HFF-Myc (cell line): ENCODE measurements at regions not wholly inside any gene's neighbourhood (a gene's known extent, or its start where the extent isn't known, plus 50 kb on each side); places are given as distances from the start of the nearest gene placed in this dataset.

Experiments used
- DNase-seq: peaks from one replicate; pipeline ENCODE4 v3.0.0-alpha.2; 2011; ENCODE audit warnings: low read depth; ENCODE audit errors: extremely low read depth
- H3K4me3 ChIP-seq: replicated peaks from 2 replicates; pipeline ENCODE4 v1.5.1; 2011; ENCODE audit warnings: low read depth, mild to moderate bottlenecking, control low read depth, low read length
- CTCF ChIP-seq: IDR thresholded peaks from 2 replicates; pipeline ENCODE4 v1.5.1; 2012; ENCODE audit warnings: mild to moderate bottlenecking, low read depth, low read length, control low read depth; ENCODE audit errors: missing control alignments

- no peak for DNase-seq
- TF ChIP-seq CTCF = no peak
- H3K4me3 ChIP-seq = no peak overlapping the region
Measured at GRCh38 chr5:52693836-52694235, 93.9 kb upstream of the ITGA1 start.

GRCh38 chr5:52694648-52695047 lies 93.1 kb upstream of the ITGA1 start:
- no peak for TF ChIP-seq CTCF
- H3K4me3 ChIP-seq = no peak overlapping the region
- no peak for DNase-seq

- TF ChIP-seq CTCF = no peak
- H3K4me3 ChIP-seq = no peak overlapping the region
Measured at GRCh38 chr5:52702877-52703276, 84.8 kb upstream of the ITGA1 start.

GRCh38 chr5:52703321-52703720 lies 84.4 kb upstream of the ITGA1 start:
- DNase-seq = no peak
- H3K4me3 ChIP-seq = no peak overlapping the region
- no peak for TF ChIP-seq CTCF

More at GRCh38 chr5:52702877-52703276, 84.8 kb upstream of the ITGA1 start:
- no peak for DNase-seq

- no peak overlapping the region for H3K4me3 ChIP-seq
- no peak for TF ChIP-seq CTCF
- DNase-seq = no peak
Measured at GRCh38 chr5:52705720-52706119, 82.0 kb upstream of the ITGA1 start.

- DNase-seq = no peak
- TF ChIP-seq CTCF = no peak
- H3K4me3 ChIP-seq = no peak overlapping the region
Measured at GRCh38 chr5:52706775-52707174, 80.9 kb upstream of the ITGA1 start.

GRCh38 chr5:52707616-52708015 lies 80.1 kb upstream of the ITGA1 start:
- H3K4me3 ChIP-seq = no peak overlapping the region
- DNase-seq = no peak
- no peak for TF ChIP-seq CTCF
